Neural cell (in vitro differentiated cells): ENCODE measurements at regions not wholly inside any gene's neighbourhood (a gene's known extent, or its start where the extent isn't known, plus 50 kb on each side); places are given as distances from the start of the nearest gene placed in this dataset.

Source experiments
- H2AFZ ChIP-seq: fragments of 200-600, 300-800 bp; sonication (generic), shearing (Covaris generic); 2 replicates; pipeline ENCODE4 v1.6.0; 2014; ENCODE audit warnings: low read depth, mild to moderate bottlenecking, antibody characterized with exemption, low read length, moderate library complexity
- H3F3A ChIP-seq: fragments of 200-600 bp; shearing (Covaris generic); 2 replicates; pipeline ENCODE4 v1.6.1; 2016; ENCODE audit warnings: mild to moderate bottlenecking, moderate library complexity, mixed read lengths, antibody characterized with exemption, low read length; ENCODE audit not compliant: insufficient read depth, poor library complexity, severe bottlenecking
- H3K27ac ChIP-seq: fragments of 200-600, 300-800 bp; sonication (generic), shearing (Covaris generic); 2 replicates; pipeline ENCODE4 v1.5.1; 2014; ENCODE audit warnings: mild to moderate bottlenecking, low read length, moderate library complexity
- H3K27me3 ChIP-seq: fragments of 300-800, 200-600 bp; sonication (generic), shearing (Covaris generic); 2 replicates; pipeline ENCODE4 v1.6.0; 2014; ENCODE audit warnings: mild to moderate bottlenecking, low read depth, low read length, moderate library complexity; ENCODE audit not compliant: insufficient read depth
- H3K36me3 ChIP-seq: fragments of 300-800, 200-600 bp; sonication (generic), shearing (Covaris generic); 2 replicates; pipeline ENCODE4 v1.5.1; 2014; ENCODE audit warnings: mild to moderate bottlenecking, antibody characterized with exemption, low read length, moderate library complexity; ENCODE audit not compliant: insufficient read depth
- H3K4me2 ChIP-seq: fragments of 300-800, 200-600 bp; sonication (generic), shearing (Covaris generic); 2 replicates; pipeline ENCODE4 v1.6.0; 2014; ENCODE audit warnings: mild to moderate bottlenecking, low read length
- H3K4me3 ChIP-seq: fragments of 300-800, 200-600 bp; sonication (generic), shearing (Covaris generic); 2 replicates; pipeline ENCODE4 v1.5.1; 2014; ENCODE audit warnings: mild to moderate bottlenecking, low read length, moderate library complexity
- H3K79me2 ChIP-seq: fragments of 200-600 bp; shearing (Covaris generic); replicated peaks from 2 replicates; pipeline ENCODE4 v1.6.0; 2014; ENCODE audit warnings: mild to moderate bottlenecking, low read length, moderate library complexity; ENCODE audit not compliant: insufficient read depth
- H3K9ac ChIP-seq: fragments of 300-800, 200-600 bp; sonication (generic), shearing (Covaris generic); 2 replicates; pipeline ENCODE4 v1.6.1; 2016; ENCODE audit warnings: mild to moderate bottlenecking, low read length, mixed read lengths
- H3K9me2 ChIP-seq: fragments of 200-600 bp; shearing (Covaris generic); 2 replicates; pipeline ENCODE4 v1.6.1; 2016; ENCODE audit warnings: mild to moderate bottlenecking, low read length, mixed read lengths; ENCODE audit not compliant: insufficient read depth
- H3K9me3 ChIP-seq: fragments of 200-600, 300-800 bp; sonication (generic), shearing (Covaris generic); 2 replicates; pipeline ENCODE4 v1.6.1; 2016; ENCODE audit warnings: mild to moderate bottlenecking, mixed run types, low read length, moderate library complexity, mixed read lengths
- H4K20me1 ChIP-seq: fragments of 200-600 bp; shearing (Covaris generic); 2 replicates; pipeline ENCODE4 v1.6.1; 2016; ENCODE audit warnings: mild to moderate bottlenecking, mixed run types; ENCODE audit not compliant: insufficient read depth
- CTCF ChIP-seq: fragments of 450-650 bp; IDR thresholded peaks from 2 replicates; pipeline ENCODE4 v1.5.1; 2014; ENCODE audit warnings: antibody characterized with exemption, mild to moderate bottlenecking, moderate library complexity; ENCODE audit not compliant: poor library complexity, severe bottlenecking
- EP300 ChIP-seq: fragments of 450-650 bp; conservative IDR thresholded peaks from 2 replicates; pipeline ENCODE4 v1.6.1; 2014; ENCODE audit warnings: antibody characterized with exemption, mild to moderate bottlenecking, moderate library complexity; ENCODE audit not compliant: poor library complexity, severe bottlenecking
- EZH2 ChIP-seq: fragments of 200-600, 300-800 bp; shearing (Covaris generic), sonication (generic); IDR thresholded peaks from 2 replicates; pipeline ENCODE4 v1.6.1; 2014; ENCODE audit warnings: antibody characterized with exemption, low read length, borderline replicate concordance, mild to moderate bottlenecking; ENCODE audit not compliant: insufficient read depth, poor library complexity, severe bottlenecking
- MXI1 ChIP-seq: fragments of 450-650 bp; conservative IDR thresholded peaks from 2 replicates; pipeline ENCODE4 v1.6.1; 2014; ENCODE audit warnings: antibody characterized with exemption, mild to moderate bottlenecking; ENCODE audit not compliant: poor library complexity, severe bottlenecking
- POLR2AphosphoS5 ChIP-seq: IDR thresholded peaks from 2 replicates; pipeline ENCODE4 v1.6.1; 2012
- RAD21 ChIP-seq: fragments of 450-650 bp; conservative IDR thresholded peaks from 2 replicates; pipeline ENCODE4 v1.6.1; 2014; ENCODE audit warnings: antibody characterized with exemption, mild to moderate bottlenecking, moderate library complexity
- REST ChIP-seq: IDR thresholded peaks from 2 replicates; pipeline ENCODE4 v1.6.1; 2012; ENCODE audit warnings: borderline replicate concordance
- SMC3 ChIP-seq: fragments of 450-650 bp; conservative IDR thresholded peaks from 2 replicates; pipeline ENCODE4 v1.6.1; 2014; ENCODE audit warnings: antibody characterized with exemption, mild to moderate bottlenecking, moderate library complexity; ENCODE audit not compliant: poor library complexity
- TAF1 ChIP-seq: IDR thresholded peaks from 2 replicates; pipeline ENCODE4 v1.6.1; 2012; ENCODE audit warnings: low read depth

- Histone ChIP-seq H3K4me2 (no peak overlapping the region), H3K9me2 (no peaks in the 10 kb centered on the region), H3K27ac (no peak overlapping the region), H3F3A (no peaks in the 10 kb centered on the region), H3K79me2 (no peaks in the 10 kb centered on the region), H3K9ac (no peak overlapping the region), H3K4me3 (no peak overlapping the region), H3K27me3 (no peaks in the 10 kb centered on the region), H4K20me1 (no peaks in the 10 kb centered on the region), H2AFZ (no peak overlapping the region), H3K36me3 (no peaks in the 10 kb centered on the region), H3K9me3 (no peaks in the 10 kb centered on the region)
- TF ChIP-seq POLR2AphosphoS5, result no peak
- TF ChIP-seq EZH2, result no peak
- TF ChIP-seq EP300, result no peak
- TF ChIP-seq TAF1, result no peak
These were observed 104.6 kb downstream of the MSX2 start for GRCh38 chr5:174828804-174829510.

GRCh38 chr5:174827558-174827957 lies 103.2 kb downstream of the MSX2 start:
- H3K36me3 ChIP-seq, result no peaks in the 10 kb centered on the region
- H3K9me3 ChIP-seq, result no peaks in the 10 kb centered on the region
- H3K4me2 ChIP-seq, result no peak overlapping the region
- no peak for TF ChIP-seq EP300
- TF ChIP-seq EZH2, result no peak
- TF ChIP-seq MXI1, result no peak
- H3K9me2 ChIP-seq, result no peaks in the 10 kb centered on the region
- H3K4me3 ChIP-seq, result no peak overlapping the region
- no peaks in the 10 kb centered on the region for H3K79me2 ChIP-seq
- no peak overlapping the region for H3K9ac ChIP-seq
- no peaks in the 10 kb centered on the region for H3K27me3 ChIP-seq
- no peak overlapping the region for H2AFZ ChIP-seq
- H3K27ac ChIP-seq, result no peak overlapping the region
- H3F3A ChIP-seq, result no peaks in the 10 kb centered on the region
- H4K20me1 ChIP-seq, result no peaks in the 10 kb centered on the region

DNA sequence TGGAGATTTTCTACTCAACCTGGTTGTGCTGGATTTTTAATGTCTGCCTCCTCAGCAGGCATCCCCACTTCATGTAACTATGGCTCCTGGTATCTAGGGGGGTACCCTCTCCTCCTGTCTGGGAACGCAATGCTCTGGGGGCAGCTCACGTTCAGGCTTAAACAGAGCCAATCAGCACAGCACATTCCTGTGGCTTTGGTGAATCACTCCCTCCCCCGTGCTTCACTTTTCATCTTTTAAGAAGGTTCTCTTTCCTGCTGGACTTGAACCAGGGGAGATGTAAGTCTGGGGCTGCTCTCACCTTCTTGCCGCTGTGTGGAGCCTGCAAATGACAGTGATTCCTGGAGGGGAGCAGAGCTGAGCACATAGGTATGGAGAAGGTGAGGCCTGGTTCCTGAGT lies 101.2 kb downstream of the MSX2 start:
- H3K27me3 ChIP-seq, result no peaks in the 10 kb centered on the region
- H3K4me3 ChIP-seq, result no peak overlapping the region
- no peaks in the 10 kb centered on the region for H3K9me3 ChIP-seq
- no peaks in the 10 kb centered on the region for H4K20me1 ChIP-seq
- no peak overlapping the region for H3K4me2 ChIP-seq
- H3K36me3 ChIP-seq, result no peaks in the 10 kb centered on the region
- no peak overlapping the region for H2AFZ ChIP-seq
- H3K27ac ChIP-seq, result no peak overlapping the region
- no peaks in the 10 kb centered on the region for H3K79me2 ChIP-seq
- H3F3A ChIP-seq, result no peaks in the 10 kb centered on the region
- H3K9ac ChIP-seq, result no peak overlapping the region
- H3K9me2 ChIP-seq, result no peaks in the 10 kb centered on the region
- TF ChIP-seq EZH2 (no peak), SMC3 (no peak), REST (no peak), MXI1 (no peak), POLR2AphosphoS5 (no peak), TAF1 (no peak), CTCF (no peak), RAD21 (no peak), EP300 (no peak)
